ENCODE measurements at regions not wholly inside any gene's neighbourhood (a gene's known extent, or its start where the extent isn't known, plus 50 kb on each side); places are given as distances from the start of the nearest gene placed in this dataset.
"Not testable (repeated sequence)": the region's sequence is repeated elsewhere in the genome, so short reads cannot be mapped to it uniquely, and the experiment has no call there.

GRCh38 chr14:106010783-106011182 is 484.4 kb downstream of the TMEM121 start:
- H3K4me3 ChIP-seq, result no peak overlapping the region
- peaks cover 52% of the 10 kb centered on the region for H3K27me3 ChIP-seq (ENCODE audit: low read depth)
- H3K9me3 ChIP-seq (replicated peaks), result no peaks in the 10 kb centered on the region
- TF ChIP-seq, protein P1, sequence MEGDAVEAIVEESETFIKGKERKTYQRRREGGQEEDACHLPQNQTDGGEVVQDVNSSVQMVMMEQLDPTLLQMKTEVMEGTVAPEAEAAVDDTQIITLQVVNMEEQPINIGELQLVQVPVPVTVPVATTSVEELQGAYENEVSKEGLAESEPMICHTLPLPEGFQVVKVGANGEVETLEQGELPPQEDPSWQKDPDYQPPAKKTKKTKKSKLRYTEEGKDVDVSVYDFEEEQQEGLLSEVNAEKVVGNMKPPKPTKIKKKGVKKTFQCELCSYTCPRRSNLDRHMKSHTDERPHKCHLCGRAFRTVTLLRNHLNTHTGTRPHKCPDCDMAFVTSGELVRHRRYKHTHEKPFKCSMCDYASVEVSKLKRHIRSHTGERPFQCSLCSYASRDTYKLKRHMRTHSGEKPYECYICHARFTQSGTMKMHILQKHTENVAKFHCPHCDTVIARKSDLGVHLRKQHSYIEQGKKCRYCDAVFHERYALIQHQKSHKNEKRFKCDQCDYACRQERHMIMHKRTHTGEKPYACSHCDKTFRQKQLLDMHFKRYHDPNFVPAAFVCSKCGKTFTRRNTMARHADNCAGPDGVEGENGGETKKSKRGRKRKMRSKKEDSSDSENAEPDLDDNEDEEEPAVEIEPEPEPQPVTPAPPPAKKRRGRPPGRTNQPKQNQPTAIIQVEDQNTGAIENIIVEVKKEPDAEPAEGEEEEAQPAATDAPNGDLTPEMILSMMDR (IDR thresholded peaks at IDR 0.05; ENCODE audit: borderline replicate concordance), result no peak
- no peaks in the 10 kb centered on the region for H3K4me1 ChIP-seq
- intact Hi-C loops (cut with micrococcal nuclease), result no loop called here
- no peak for DNase-seq
- no peak overlapping the region for H3K27ac ChIP-seq (replicated peaks)
- no peaks in the 10 kb centered on the region for H3K36me3 ChIP-seq

DNA sequence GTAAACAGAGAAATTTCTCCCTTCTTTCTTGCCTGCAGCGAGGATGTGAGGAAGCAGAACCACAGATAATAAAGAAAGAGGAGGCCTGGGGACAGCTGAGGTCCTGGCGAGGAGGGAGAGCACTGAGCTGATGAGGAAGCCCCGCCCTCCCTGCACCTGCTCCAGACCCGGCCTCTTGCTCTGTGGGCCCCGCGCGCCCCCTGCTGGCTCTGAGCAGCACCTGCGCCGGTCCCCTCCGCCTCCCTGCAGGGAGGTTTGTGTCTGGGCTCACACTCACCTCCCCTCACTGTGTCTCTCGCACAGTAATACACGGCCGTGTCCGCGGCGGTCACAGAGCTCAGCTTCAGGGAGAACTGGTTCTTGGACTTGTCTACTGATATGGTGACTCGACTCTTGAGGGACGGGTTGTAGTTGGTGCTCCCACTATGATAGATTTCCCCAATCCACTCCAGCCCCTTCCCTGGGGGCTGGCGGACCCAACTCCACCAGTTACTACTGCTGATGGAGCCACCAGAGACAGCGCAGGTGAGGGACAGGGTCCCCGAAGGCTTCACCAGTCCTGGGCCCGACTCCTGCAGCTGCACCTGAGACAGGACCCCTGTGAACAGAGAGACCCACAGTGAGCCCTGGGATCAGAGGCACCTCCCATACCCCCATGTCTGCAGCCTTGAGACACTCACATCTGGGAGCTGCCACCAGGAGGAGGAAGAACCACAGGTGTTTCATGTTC is 485.4 kb downstream of the TMEM121 start:
- H3K27me3 ChIP-seq (ENCODE audit: low read depth), result peaks cover 54% of the 10 kb centered on the region
- TF ChIP-seq, protein P1 (IDR thresholded peaks at IDR 0.05; ENCODE audit: borderline replicate concordance), result peak; percentile 19
- H3K36me3 ChIP-seq; DNase-seq; H3K4me3 ChIP-seq; H3K4me1 ChIP-seq; H3K27ac ChIP-seq (replicated peaks); intact Hi-C loops (cut with micrococcal nuclease); H3K9me3 ChIP-seq (replicated peaks): not testable (repeated sequence)

GRCh38 chr14:106012361-106012725 is 486.0 kb downstream of the TMEM121 start:
- H3K4me3 ChIP-seq; H3K4me1 ChIP-seq; DNase-seq; H3K27ac ChIP-seq (replicated peaks); H3K36me3 ChIP-seq; intact Hi-C loops (cut with micrococcal nuclease); H3K9me3 ChIP-seq (replicated peaks): not testable (repeated sequence)
- H3K27me3 ChIP-seq (ENCODE audit: low read depth), result peaks cover 53% of the 10 kb centered on the region

DNA sequence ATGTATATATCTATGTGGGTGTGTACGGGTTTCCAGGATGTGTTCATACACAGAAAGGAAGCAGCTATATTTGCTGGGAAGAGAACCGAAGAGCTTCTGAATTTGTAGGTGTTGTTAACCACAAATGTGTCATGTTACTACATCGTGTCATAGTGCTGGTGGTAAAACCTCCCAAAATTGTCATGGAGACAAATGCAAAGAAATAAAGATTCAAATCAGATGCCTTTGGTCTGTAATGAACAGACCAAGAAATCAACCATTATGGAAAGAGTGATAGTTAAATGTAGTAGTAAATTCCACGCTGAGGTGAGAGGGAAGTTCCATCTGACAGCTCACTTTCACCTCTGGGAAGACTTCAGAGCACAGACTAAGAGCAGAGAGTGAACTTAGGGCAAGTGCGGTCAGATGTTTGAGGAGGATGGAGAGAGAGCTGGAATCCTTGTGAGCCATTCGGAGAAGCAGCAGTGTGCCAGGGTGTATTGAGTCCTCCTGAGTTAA is 487.5 kb downstream of the TMEM121 start:
- Histone ChIP-seq H3K4me3 (no peak overlapping the region), H3K9me3 (replicated peaks) (no peaks in the 10 kb centered on the region), H3K27me3 (ENCODE audit: low read depth) (peaks cover 37% of the 10 kb centered on the region), H3K27ac (replicated peaks) (no peak overlapping the region), H3K4me1 (no peaks in the 10 kb centered on the region), H3K36me3 (no peaks in the 10 kb centered on the region)
- intact Hi-C loops (cut with micrococcal nuclease), result no loop called here
- TF ChIP-seq, protein P1 (IDR thresholded peaks at IDR 0.05; ENCODE audit: borderline replicate concordance), result no peak
- no peak for DNase-seq

GRCh38 chr14:106017952-106018351 is 491.6 kb downstream of the TMEM121 start:
- intact Hi-C loops (cut with micrococcal nuclease); H3K27ac ChIP-seq (replicated peaks); H3K4me1 ChIP-seq; H3K36me3 ChIP-seq; H3K4me3 ChIP-seq; H3K9me3 ChIP-seq (replicated peaks); DNase-seq: not testable (repeated sequence)
- peaks cover 18% of the 10 kb centered on the region for H3K27me3 ChIP-seq (ENCODE audit: low read depth)

GRCh38 chr14:106021832-106022231 is 495.4 kb downstream of the TMEM121 start:
- Histone ChIP-seq H3K4me1 (no peaks in the 10 kb centered on the region), H3K9me3 (replicated peaks) (no peaks in the 10 kb centered on the region), H3K27ac (replicated peaks) (no peak overlapping the region), H3K27me3 (ENCODE audit: low read depth) (peaks cover 4% of the 10 kb centered on the region), H3K4me3 (no peak overlapping the region), H3K36me3 (no peaks in the 10 kb centered on the region)
- DNase-seq, result no peak
- intact Hi-C loops (cut with micrococcal nuclease), result no loop called here
- TF ChIP-seq, protein P1 (IDR thresholded peaks at IDR 0.05; ENCODE audit: borderline replicate concordance), result no peak

DNA sequence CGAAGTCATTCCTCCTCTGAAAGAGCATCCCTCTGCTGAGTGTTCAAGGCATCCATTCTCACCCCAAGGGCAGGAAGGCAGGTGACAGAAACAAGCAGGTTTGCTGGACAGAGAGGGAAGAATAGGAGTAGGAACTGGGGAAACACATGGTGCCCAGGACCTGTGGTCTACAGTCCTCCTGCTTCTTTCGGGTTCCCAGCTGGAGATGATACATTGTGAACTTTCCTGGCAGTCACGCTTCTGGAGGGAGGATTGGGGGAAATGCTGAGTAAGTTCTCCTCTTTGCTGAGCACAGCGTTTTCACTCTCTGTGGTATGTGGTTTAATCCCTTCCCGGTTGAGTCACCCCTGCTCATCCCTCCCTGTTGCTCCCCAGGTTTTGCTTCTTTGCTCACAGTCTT is 496.3 kb downstream of the TMEM121 start:
- H3K9me3 ChIP-seq (replicated peaks); H3K36me3 ChIP-seq; H3K27ac ChIP-seq (replicated peaks); DNase-seq; H3K4me1 ChIP-seq; intact Hi-C loops (cut with micrococcal nuclease); H3K4me3 ChIP-seq; H3K27me3 ChIP-seq (ENCODE audit: low read depth): not testable (repeated sequence)
